DMS79 treated with DMSO at 0.1 percent for 48 hours (cell line): ENCODE measurements at regions not wholly inside any gene's neighbourhood (a gene's known extent, or its start where the extent isn't known, plus 50 kb on each side); places are given as distances from the start of the nearest gene placed in this dataset.

Experiments
- DNase-seq: peaks from one replicate; lab custom pipeline; 2025; lab: John Stamatoyannopoulos, UW

GRCh38 chr11:98835335-98835734 is 185.4 kb upstream of the CNTN5 start:
- no peak for DNase-seq

DNA sequence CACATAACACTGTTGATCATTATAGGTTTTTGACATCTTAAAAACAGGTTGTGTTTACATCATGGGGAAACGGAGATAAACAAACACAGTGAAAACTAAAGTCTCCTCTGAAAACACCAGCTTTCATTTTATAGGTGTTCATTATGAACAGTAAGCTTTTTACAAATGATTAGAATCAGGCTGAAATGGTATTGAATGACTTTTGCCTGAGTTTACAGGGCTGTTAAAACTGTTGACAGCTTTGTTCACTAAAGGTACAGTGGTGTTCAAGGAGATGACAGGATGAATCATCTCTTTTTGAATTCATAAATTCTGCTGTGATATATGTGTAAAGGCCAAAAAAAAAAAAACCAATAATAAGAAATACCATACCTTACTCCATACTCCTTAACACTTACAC is 184.6 kb upstream of the CNTN5 start:
- no peak for DNase-seq

- no peak for DNase-seq
Measured at GRCh38 chr11:98842187-98842586, 178.6 kb upstream of the CNTN5 start.

DNA sequence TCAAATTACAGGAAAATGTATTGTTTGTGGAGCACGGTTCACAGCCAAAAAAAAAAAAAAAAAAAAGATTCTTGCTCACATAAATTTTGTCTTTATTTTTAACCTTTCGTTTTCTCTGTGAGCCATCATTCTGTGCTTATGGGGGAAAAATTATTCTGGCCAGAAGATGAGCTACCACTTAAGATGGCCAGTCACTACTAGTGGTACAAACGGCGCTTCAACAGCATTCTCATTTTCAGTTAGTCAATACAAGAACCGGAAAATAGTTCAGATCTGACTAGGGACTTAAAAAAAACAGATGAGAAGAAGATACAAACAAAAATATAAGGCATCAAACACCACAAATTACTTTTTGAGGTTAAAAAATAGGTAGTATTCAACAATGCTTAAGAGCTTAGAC is 158.6 kb upstream of the CNTN5 start:
- no peak for DNase-seq

DNA sequence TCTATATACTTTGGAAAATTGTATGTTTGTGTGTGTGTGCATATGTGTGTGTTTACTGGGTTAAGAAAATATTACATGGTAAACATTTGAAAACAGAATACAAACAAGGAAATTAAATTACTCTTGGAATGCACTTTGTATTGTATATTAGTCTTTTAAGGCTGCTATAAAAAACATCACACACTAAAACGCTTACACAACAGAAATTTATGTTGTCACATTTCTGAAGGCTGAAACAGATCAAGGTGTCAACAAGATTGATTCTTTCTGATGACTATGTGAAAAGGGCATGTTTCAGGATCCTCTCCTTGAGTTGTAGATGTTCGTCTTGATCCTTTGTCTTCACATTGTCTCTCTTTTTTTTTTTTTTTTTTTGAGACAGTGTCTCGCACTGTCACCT is 149.1 kb upstream of the CNTN5 start:
- DNase-seq, result no peak

DNA sequence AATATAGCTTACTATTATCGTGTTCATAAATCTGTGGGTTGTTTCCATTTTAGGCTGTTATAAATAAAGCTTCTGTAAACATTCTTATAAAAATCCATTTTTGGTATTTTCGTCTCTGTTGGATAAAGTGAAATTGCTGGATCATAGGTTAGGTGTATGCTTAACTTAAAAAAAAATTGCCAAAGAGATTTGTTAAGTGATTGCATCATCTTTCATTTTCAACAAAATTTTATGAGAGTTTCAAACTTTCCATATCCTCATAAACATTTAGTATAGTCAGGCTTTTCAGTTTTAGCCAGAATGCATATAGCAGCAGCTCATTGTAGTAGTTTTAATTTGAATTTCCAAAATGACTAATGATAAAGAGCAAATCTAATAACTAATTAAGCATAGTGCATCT is 146.7 kb upstream of the CNTN5 start:
- no peak for DNase-seq

DNA sequence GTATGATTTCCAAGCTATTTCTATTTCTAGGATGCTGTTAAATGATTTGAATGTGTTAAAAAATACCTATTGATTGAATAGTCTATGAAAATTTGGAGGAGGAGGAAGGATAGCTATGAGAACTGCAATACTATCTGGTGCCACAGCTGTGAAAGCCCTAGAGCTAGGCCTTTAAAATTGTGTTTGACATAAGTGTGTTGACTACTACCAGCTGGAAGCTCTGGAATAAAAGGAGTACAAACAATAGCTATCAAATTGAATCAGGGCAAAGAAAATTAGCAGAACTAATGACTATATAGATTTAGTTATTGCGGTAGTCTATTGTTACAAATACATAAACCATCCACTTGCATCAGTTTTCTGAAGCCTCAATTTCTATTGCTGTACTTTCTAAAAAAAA is 124.8 kb upstream of the CNTN5 start:
- DNase-seq, result no peak

- DNase-seq, result no peak
Measured at GRCh38 chr11:98940913-98941312, 79.8 kb upstream of the CNTN5 start.

- DNase-seq, result no peak
Measured at GRCh38 chr11:98944461-98944860, 76.3 kb upstream of the CNTN5 start.

GRCh38 chr11:98952107-98952506 is 68.6 kb upstream of the CNTN5 start:
- no peak for DNase-seq

DNA sequence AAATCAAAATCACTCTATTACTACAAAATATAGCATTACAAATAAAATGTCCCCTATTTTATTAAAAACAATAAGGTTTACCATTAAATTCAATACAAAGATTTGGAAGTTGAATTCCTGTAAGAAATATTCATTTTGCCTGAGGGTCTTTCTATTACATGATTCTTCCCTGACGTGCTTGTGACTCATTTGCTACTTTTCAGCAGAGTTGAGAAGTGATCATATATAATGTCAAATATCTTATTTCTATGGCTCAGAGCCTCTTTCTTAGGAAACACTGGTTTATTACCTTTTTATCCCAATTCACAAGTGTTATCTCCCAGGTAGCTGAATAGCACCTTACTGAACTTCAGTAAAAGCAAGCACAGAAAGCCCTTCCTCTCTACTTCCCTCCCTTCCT is 65.2 kb upstream of the CNTN5 start:
- no peak for DNase-seq

GRCh38 chr11:98964146-98964545 is 56.6 kb upstream of the CNTN5 start:
- no peak for DNase-seq

DNA sequence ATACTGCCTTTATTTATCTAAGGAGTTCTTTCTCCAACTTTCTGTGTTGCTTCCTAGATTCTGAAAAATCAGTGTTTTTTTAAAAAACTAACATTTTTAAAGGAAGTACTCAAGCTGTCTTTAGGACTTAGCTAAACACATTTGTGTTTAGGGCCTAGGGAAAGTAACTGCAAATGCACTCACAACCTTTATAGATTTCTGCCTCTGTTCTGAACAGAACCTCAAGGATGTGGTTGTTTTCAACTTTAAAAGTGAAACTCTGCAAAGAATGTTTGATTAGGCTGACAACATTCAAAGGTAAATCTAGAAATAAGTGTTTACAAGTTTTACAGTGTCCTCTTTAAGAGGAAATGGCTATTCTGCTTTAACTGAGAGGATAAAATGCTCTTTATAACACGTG is 55.4 kb upstream of the CNTN5 start:
- no peak for DNase-seq

- DNase-seq, result no peak
Measured at GRCh38 chr11:98965775-98966174, 55.0 kb upstream of the CNTN5 start.

GRCh38 chr11:98967005-98967404 is 53.7 kb upstream of the CNTN5 start:
- DNase-seq, result no peak
